Activated naive CD4-positive, alpha-beta T cell treated with Interleukin-2 at 50 U/mL for 16 hours (primary cell): ENCODE measurements at regions not wholly inside any gene's neighbourhood (a gene's known extent, or its start where the extent isn't known, plus 50 kb on each side); places are given as distances from the start of the nearest gene placed in this dataset.
"Not testable (repeated sequence)": the region's sequence is repeated elsewhere in the genome, so short reads cannot be mapped to it uniquely, and the experiment has no call there.

ENCODE experiments used
- DNase-seq: peaks from one replicate; pipeline ENCODE4 v3.0.0-alpha.2; 2020

GRCh38 chr3:74978684-74979083 is 364.2 kb upstream of the CNTN3 start:
- DNase-seq: no peak

- not testable (repeated sequence) for DNase-seq
These were observed 370.8 kb upstream of the CNTN3 start for GRCh38 chr3:74985028-74985904.

DNA sequence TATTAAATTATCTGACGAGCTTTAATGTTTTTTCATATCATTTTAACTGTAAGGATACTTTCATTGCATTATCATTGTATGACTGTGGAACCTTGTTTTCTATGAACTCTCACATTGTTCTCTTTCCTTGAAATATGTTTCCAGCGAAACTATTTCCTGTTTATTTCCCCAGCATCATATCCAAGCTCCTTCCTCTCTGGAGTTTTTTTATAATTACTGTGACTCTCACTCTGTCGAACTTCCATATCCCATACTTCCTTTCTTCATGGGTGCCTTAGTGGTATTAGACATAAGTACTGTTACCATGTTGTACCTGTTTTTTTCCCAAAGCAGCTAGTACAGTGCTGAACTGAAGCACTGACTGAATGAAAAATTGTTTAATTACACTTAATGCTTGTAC is 373.6 kb upstream of the CNTN3 start:
- no peak for DNase-seq

DNA sequence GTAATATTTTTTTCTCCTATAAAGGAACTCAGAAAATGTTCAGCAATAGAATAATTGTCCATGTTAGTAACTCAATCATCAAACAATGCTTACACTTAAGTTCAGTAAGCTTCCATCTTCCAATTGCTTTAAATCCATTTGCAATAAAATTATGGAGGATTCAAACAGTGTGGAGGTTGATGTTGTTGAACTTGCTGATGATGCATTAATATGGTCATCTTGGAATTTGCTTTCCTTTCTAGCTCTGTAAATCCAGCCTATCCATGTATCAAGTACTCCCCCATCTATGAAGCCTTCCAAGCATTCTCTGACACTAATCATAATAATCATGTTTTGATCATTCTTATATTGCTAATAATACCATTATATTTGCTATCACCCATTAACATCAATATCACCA is 378.4 kb upstream of the CNTN3 start:
- no peak for DNase-seq

GRCh38 chr3:75001330-75001729 is 386.9 kb upstream of the CNTN3 start:
- DNase-seq: no peak

- DNase-seq: no peak
These were observed 398.4 kb upstream of the CNTN3 start for GRCh38 chr3:75012791-75013331.

DNA sequence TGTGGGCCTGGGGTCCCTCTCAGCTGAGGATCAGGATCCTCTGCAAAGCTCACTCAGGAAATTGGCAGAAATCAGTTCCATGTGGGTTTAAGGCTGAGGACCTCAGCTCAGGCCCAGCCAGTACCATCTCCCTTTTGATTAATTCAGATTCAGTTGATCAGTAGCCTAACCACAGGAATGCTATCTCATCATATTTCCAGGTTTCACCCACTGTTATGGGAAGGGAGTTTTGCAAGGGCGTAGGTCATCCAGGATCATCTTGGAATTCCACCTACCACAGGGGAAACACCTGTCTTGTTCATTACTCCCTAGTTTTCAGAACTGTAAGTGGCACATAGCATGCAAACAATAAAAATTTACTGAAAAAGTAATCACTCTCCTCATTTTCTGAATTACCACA is 399.5 kb upstream of the CNTN3 start:
- no peak for DNase-seq

- DNase-seq: no peak
These were observed 400.8 kb upstream of the CNTN3 start for GRCh38 chr3:75015280-75015679.

GRCh38 chr3:75035146-75035545 is 420.7 kb upstream of the CNTN3 start:
- DNase-seq: no peak

GRCh38 chr3:75042941-75043340 is 428.5 kb upstream of the CNTN3 start:
- DNase-seq: no peak

- no peak for DNase-seq
These were observed 434.2 kb upstream of the CNTN3 start for GRCh38 chr3:75048650-75049049.

DNA sequence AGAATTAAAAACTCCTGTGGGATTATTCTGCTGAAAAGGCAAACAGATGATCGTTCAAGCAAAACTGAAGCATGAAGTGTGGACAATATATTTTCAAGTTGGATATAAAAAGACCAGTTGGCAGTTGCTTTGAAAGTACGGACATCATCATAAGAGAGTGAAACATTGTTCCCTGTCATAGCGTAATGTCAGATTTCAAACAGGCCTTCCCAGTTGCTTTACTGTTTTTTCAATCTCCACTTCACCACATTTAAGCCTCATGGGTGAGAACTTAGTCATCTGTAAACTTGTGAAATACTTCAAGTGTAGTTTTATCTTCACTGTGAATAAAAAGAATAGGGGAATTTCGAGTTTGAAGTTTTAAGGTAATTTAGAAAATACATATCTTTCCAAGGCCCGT is 435.1 kb upstream of the CNTN3 start:
- DNase-seq: no peak

GRCh38 chr3:75059120-75059519 is 444.7 kb upstream of the CNTN3 start:
- no peak for DNase-seq

- DNase-seq: no peak
These were observed 447.3 kb upstream of the CNTN3 start for GRCh38 chr3:75061806-75062205.

DNA sequence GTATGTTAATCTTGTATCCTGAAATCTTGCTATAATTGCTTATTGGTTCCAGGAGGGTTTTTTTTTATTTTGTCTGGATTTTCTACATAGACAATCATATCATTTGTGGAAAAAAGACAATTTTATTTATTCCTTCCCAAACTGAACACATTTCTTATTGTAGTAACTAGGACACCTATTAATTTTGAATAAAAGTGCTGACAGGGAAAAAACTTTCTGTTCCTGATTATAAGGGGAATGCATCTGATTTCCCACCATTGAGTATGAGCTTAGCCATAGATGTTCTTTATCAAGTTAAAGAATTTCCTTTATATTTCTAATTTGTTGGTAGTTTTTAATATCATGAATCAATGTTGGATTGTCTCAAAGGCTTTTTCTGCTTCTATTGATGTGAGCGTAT is 460.7 kb upstream of the CNTN3 start:
- no peak for DNase-seq

DNA sequence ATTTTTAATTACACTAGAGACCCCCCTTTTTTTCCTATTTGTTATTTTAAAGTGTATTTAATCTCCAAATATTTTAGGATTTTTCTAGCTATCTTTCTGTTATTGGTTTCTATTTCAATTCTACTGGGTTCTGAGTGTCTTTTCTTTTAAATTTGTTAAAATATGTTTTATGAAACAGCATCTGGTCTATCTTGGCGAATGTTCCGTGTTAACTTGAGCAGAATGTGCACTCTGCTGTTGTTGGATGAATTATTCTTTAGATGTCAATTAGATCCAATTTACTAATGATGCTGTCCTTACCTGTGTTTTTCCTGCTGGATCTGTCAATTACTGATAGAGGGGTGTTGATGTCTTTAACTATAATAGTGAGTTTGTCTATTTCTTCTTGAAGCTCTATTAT is 462.0 kb upstream of the CNTN3 start:
- no peak for DNase-seq

- DNase-seq: no peak
These were observed 463.8 kb upstream of the CNTN3 start for GRCh38 chr3:75078290-75078689.

- no peak for DNase-seq
These were observed 468.4 kb upstream of the CNTN3 start for GRCh38 chr3:75082845-75083244.

DNA sequence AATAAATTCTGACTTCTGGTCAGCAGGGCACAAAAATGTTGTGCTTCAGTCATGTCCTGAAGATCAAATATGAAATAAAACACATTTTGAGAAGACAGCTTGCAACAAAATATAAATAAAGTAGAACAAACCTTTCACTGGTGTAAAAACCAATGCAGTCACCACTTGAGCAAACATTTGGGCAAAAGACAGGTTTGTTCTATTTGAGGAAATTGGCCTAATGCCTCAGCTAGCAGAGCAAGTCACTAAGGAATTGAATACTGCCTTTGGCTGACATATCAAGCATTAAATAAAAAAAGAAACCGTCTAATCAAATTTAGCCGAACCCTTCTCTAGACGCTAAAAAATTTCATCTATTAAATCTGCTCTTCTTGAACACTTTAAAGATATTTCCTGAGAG is 475.4 kb upstream of the CNTN3 start:
- no peak for DNase-seq

- no peak for DNase-seq
These were observed 487.1 kb upstream of the CNTN3 start for GRCh38 chr3:75101329-75102147.

DNA sequence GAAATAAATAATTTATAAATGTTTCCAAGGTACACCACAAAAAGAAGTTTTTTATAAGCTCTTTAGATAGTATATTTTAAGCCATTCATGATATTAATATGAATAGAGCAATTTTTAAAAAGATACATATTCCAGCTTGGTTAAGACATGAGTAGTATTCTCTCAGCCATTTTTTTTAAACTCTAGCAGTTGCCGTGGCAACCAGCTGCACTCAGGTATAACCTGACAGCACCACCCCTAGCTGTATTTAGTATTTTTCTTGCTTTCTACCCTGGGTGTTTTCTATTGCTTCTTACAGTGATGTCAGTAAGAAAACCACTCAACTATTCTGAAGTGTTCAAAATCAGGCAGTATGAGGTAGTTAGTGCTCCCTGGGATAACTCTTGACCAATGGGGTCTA is 496.3 kb upstream of the CNTN3 start:
- no peak for DNase-seq

- DNase-seq: no peak
These were observed 501.2 kb upstream of the CNTN3 start for GRCh38 chr3:75115695-75116094.

- DNase-seq: no peak
These were observed 504.3 kb upstream of the CNTN3 start for GRCh38 chr3:75118779-75119178.

DNA sequence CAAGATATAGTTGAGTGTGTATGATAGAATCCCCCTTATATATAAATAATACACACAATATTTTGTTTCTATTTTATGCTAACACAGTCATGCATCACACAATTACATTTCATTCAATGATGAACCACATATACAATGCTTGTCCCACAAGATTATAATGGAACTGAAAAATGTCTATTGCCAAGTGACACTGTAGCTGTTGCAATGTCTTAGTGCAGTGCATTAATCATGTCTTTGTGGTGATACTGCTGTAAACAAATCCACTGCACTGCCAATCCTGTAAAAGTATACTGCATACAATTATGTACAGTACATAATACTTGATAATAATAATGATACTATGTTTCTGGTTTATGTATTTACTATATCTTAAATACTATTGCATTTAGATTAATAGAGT is 512.1 kb upstream of the CNTN3 start:
- DNase-seq: no peak
